Colonic mucosa (tissue), 4 donors: ENCODE measurements at regions not wholly inside any gene's neighbourhood (a gene's known extent, or its start where the extent isn't known, plus 50 kb on each side); places are given as distances from the start of the nearest gene placed in this dataset.

Experiments
- DNase-seq: peaks from one replicate; pipeline ENCODE4 v3.0.0-alpha.2; 2020
- H3K27ac ChIP-seq: fragments of 200-600 bp; one replicate; pipeline ENCODE4 v1.8.0; 2021
- H3K27me3 ChIP-seq: fragments of 200-600 bp; one replicate; pipeline ENCODE4 v1.8.0; 2021
- H3K36me3 ChIP-seq: fragments of 200-600 bp; one replicate; pipeline ENCODE4 v1.8.0; 2021
- H3K4me1 ChIP-seq: fragments of 200-600 bp; one replicate; pipeline ENCODE4 v1.8.0; 2021; ENCODE audit warnings: mild to moderate bottlenecking
- H3K4me3 ChIP-seq: fragments of 200-600 bp; one replicate; pipeline ENCODE4 v1.8.0; 2021
- H3K9ac ChIP-seq, 2 donors: one replicate each; pipeline ENCODE4 v1.7.0; 2013; ENCODE audit warnings: control low read depth in 2 of 2, low read depth in 2 of 2, low read length in 2 of 2
- H3K9me3 ChIP-seq: fragments of 200-600 bp; one replicate; pipeline ENCODE4 v1.8.0; 2021
- intact Hi-C: fragments of 100-400 bp; cut with DNase I; formaldehyde crosslinking; loops from one replicate; pipeline ENCODE4 v1.14.1; 2022
- TF ChIP-seq, protein P1 (sequence below): fragments of 200-600 bp; IDR thresholded peaks from one replicate; pipeline ENCODE4 v1.8.0; 2022; ENCODE audit warnings: antibody characterized with exemption, mild to moderate bottlenecking
- donor health status: healthy.
- donor health status: DM: no; HTN: no; CAD: no.
- donor health status: DM: no; HTN: no; CAD: no.

DNA sequence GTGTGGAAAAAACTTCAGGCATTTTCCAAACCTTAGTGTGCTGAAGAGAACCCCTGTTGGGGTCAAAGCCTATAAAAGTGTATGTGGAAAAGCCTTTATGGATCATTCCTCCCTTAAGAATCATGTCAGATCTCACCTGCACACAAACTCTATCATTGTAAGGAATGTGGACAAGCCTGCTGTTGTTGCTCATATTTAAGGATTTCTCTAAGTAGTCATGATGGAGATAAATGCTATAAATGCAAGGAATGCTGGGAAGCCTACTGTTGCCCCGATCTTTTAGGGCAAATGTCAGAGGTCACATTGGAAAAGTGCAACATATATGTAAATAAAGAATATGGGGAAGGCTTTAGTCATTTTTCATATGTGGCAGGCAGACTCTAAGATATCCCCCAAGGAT is 129.5 kb downstream of the ICOS start:
- no peaks in the 10 kb centered on the region for H3K9me3 ChIP-seq
- TF ChIP-seq, protein P1, sequence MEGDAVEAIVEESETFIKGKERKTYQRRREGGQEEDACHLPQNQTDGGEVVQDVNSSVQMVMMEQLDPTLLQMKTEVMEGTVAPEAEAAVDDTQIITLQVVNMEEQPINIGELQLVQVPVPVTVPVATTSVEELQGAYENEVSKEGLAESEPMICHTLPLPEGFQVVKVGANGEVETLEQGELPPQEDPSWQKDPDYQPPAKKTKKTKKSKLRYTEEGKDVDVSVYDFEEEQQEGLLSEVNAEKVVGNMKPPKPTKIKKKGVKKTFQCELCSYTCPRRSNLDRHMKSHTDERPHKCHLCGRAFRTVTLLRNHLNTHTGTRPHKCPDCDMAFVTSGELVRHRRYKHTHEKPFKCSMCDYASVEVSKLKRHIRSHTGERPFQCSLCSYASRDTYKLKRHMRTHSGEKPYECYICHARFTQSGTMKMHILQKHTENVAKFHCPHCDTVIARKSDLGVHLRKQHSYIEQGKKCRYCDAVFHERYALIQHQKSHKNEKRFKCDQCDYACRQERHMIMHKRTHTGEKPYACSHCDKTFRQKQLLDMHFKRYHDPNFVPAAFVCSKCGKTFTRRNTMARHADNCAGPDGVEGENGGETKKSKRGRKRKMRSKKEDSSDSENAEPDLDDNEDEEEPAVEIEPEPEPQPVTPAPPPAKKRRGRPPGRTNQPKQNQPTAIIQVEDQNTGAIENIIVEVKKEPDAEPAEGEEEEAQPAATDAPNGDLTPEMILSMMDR, result no peak
- no peak overlapping the region for H3K4me3 ChIP-seq
- no peak overlapping the region for H3K27ac ChIP-seq
- no peak for DNase-seq
- no peaks in the 10 kb centered on the region for H3K36me3 ChIP-seq
- intact Hi-C loops, result no loop called here
- no peaks in the 10 kb centered on the region for H3K4me1 ChIP-seq
- no peak overlapping the region for H3K9ac ChIP-seq
- no peaks in the 10 kb centered on the region for H3K27me3 ChIP-seq

DNA sequence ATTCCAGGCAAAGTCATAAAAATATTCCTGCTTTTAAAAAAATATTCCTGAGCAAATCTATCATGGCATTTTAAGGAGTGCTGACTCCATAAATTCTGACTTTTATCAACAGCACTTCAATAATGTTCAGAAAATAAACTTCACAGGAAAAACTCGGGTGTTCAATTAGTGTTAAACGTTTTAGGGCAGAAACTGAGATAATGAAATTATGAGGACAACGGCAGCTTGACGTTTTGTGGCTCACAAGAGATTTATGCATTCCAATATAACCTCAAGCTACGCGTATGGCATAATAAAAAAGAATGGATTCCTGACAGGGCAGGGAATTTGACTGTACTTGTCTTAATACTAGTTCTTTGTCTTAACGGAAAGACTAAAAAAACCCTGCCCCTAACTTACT is 133.2 kb downstream of the ICOS start:
- no peak overlapping the region for H3K27ac ChIP-seq
- H3K4me3 ChIP-seq, result no peak overlapping the region
- intact Hi-C loops, result no loop called here
- H3K27me3 ChIP-seq, result no peaks in the 10 kb centered on the region
- DNase-seq, result no peak
- H3K9me3 ChIP-seq, result no peaks in the 10 kb centered on the region
- H3K4me1 ChIP-seq, result no peaks in the 10 kb centered on the region
- TF ChIP-seq, protein P1, result no peak
- no peak overlapping the region for H3K9ac ChIP-seq
- H3K36me3 ChIP-seq, result no peaks in the 10 kb centered on the region

DNA sequence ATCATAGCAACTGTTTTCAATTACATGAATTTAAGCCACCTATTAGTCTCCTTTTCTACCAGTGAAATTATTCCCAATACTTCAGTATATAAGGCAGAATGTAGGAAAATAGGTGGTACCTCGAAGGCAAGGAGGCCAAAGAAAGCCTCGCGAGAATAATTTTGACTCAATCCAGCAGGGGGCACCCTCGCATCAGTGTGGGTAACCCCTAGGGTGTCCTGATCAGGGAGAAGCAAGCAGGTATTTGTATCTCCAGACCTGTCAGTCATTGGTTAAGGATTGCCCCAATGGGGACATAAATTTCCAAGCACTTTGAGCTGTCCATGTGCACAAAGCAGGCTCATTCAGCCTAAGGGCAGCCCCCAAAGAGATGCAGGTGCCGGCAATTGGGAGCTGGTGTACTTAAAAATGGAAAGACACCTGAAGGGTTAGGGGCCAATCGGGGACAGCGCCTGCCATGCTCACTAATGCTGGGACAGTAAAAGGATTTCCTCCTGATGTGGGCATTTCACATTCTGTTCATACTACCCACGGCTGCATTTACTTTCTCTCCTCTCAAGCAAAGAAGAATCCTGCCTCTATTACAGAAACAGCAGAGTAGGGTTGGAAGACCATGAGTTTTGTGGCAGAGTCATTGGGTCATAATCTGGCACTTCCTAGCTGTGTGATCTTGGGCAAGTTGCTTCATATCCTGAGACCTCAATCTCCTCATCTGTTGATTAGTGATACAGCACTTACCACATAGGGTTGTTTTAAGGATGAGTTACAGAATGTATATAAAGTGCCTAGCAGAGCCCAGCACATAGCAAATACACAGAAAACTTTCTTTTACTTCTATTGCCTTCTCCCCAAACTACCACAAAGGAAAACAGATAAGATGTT is 136.1 kb downstream of the ICOS start:
- DNase-seq, result peak; percentile 62
- H3K9me3 ChIP-seq, result no peaks in the 10 kb centered on the region
- H3K9ac ChIP-seq, result no peak overlapping the region
- H3K36me3 ChIP-seq, result no peaks in the 10 kb centered on the region
- no peak overlapping the region for H3K4me3 ChIP-seq
- TF ChIP-seq, protein P1, result peak; percentile 39
- no peaks in the 10 kb centered on the region for H3K4me1 ChIP-seq
- no peak overlapping the region for H3K27ac ChIP-seq
- intact Hi-C loops, result no loop called here
- H3K27me3 ChIP-seq, result no peaks in the 10 kb centered on the region

DNA sequence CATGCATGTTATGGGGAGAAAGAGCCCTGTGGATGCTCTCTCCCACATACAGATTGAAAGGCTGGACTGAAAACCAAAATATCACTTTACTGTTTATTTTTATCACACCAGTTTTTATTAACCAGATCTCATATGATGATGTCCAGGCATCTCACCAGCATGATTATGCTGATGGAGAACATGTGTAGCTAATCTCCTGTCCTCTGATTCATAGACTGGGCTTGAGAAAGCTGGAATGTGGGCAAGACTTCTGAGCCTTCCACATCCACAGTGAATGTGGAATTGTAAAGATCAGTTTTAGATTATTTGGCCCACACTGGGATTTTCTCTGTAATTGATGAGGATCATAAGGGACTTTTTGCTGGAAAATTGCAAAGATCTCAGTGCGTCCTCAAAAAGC is 137.9 kb downstream of the ICOS start:
- TF ChIP-seq, protein P1, result no peak
- H3K4me1 ChIP-seq, result no peaks in the 10 kb centered on the region
- no peak for DNase-seq
- H3K9me3 ChIP-seq, result no peaks in the 10 kb centered on the region
- H3K4me3 ChIP-seq, result no peak overlapping the region
- H3K9ac ChIP-seq, result no peak overlapping the region
- no peaks in the 10 kb centered on the region for H3K27me3 ChIP-seq
- intact Hi-C loops, result no loop called here
- H3K36me3 ChIP-seq, result no peaks in the 10 kb centered on the region
- H3K27ac ChIP-seq, result no peak overlapping the region

DNA sequence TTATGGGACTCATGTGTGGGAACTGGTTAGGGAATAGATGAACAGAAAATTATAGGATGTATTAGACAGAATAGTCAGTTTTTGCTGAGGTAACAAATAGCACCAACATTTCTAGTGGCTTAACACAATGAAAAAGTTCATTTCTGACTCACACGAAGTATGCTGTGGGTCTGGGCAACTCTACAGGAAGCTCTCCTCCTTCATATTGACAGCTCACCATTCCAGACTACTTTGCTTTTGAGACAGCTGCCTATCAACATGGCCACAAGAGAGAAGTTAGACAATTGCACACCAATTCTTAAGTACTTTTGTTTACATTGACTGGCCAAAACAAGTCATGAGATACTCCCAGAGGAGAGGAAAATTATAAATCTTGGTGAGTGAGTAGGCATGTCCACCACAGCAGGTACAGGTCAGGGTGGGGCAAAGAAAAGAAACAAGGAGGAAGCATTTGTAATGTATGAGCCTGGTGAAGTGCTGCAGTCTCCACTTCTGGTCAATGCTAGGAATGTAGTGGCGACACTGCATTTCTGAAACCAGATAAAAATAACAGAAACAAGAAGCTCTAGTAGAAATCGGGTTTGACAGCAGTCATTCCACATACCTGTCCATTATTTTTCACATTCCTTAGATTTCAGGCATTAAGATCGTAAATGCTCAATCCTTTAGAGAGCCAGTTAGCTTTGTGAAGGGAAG is 141.6 kb downstream of the ICOS start:
- no peak overlapping the region for H3K9ac ChIP-seq
- H3K27me3 ChIP-seq, result no peaks in the 10 kb centered on the region
- no peaks in the 10 kb centered on the region for H3K4me1 ChIP-seq
- no peaks in the 10 kb centered on the region for H3K36me3 ChIP-seq
- H3K27ac ChIP-seq, result no peak overlapping the region
- no peak for DNase-seq
- no peak overlapping the region for H3K4me3 ChIP-seq
- no peaks in the 10 kb centered on the region for H3K9me3 ChIP-seq
- intact Hi-C loops, result no loop called here
- TF ChIP-seq, protein P1, result no peak
